H1 (cell line): ENCODE measurements at regions not wholly inside any gene's neighbourhood (a gene's known extent, or its start where the extent isn't known, plus 50 kb on each side); places are given as distances from the start of the nearest gene placed in this dataset.

ENCODE experiments used
- CTCF ChIA-PET: fragments of 300-600 bp; sonication (Branson Sonifier 250); formaldehyde crosslinking; loops from one replicate; lab custom pipeline; 2021; ENCODE audit not compliant: partially characterized antibody; lab: Charles Lee
- POLR2A ChIA-PET: fragments of 300-600 bp; sonication (Branson Sonifier 250); formaldehyde crosslinking; loops from one replicate; lab custom pipeline; 2021; ENCODE audit warnings: inconsistent platforms; ENCODE audit not compliant: partially characterized antibody; lab: Charles Lee
- DNase-seq, 2 experiments: peaks; one replicate each; pipeline versions ENCODE4 v3.0.0 to v3.0.0-alpha.2; 2010 to 2022; ENCODE audit warnings: low spot score in 2 of 2, low read depth in 1 of 2, mixed read lengths in 1 of 2
- FAIRE-seq: peaks from 2 replicates; lab custom pipeline; 2011; peaks lifted over from hg19 to GRCh38; lab: Jason Lieb, UNC
- H2AFZ ChIP-seq: 2 replicates; pipeline ENCODE4 v1.8.1; 2012; ENCODE audit warnings: low read length, inconsistent platforms
- H2AK5ac ChIP-seq: 2 replicates; pipeline ENCODE4 v1.6.1; 2013; ENCODE audit warnings: low read depth, low read length
- H2BK120ac ChIP-seq: replicated peaks from 2 replicates; pipeline ENCODE3; 2013; ENCODE audit warnings: low read depth, low read length, inconsistent platforms
- H2BK12ac ChIP-seq: 2 replicates; pipeline ENCODE4 v1.6.1; 2013; ENCODE audit warnings: low read depth, low read length
- H2BK15ac ChIP-seq: 2 replicates; pipeline ENCODE4 v1.6.1; 2013; ENCODE audit warnings: low read length
- H2BK20ac ChIP-seq: 2 replicates; pipeline ENCODE4 v1.6.1; 2013; ENCODE audit warnings: low read length
- H2BK5ac ChIP-seq: 2 replicates; pipeline ENCODE4 v1.6.1; 2013; ENCODE audit warnings: low read depth, low read length
- H3K14ac ChIP-seq: 2 replicates; pipeline ENCODE4 v1.6.1; 2013; ENCODE audit warnings: inconsistent platforms; ENCODE audit not compliant: insufficient read length
- H3K18ac ChIP-seq: 2 replicates; pipeline ENCODE4 v1.6.1; 2013; ENCODE audit warnings: low read length; ENCODE audit errors: extremely low read depth
- H3K23ac ChIP-seq: 2 replicates; pipeline ENCODE4 v1.6.1; 2013; ENCODE audit warnings: inconsistent platforms; ENCODE audit not compliant: insufficient read length
- H3K23me2 ChIP-seq: 2 replicates; pipeline ENCODE4 v1.6.1; 2013; ENCODE audit warnings: low read depth, low read length
- H3K27ac ChIP-seq: 2 replicates; pipeline ENCODE4 v1.6.1; 2011; ENCODE audit warnings: low read depth, low read length, inconsistent platforms
- H3K27me3 ChIP-seq, 4 experiments: replicated peaks in 1 of 4; 1 replicate in 1 of 4; 2 replicates in 3 of 4; pipeline versions ENCODE4 v1.6.1 to v1.8.1; 2011 to 2013; ENCODE audit warnings: low read length in 3 of 4, mild to moderate bottlenecking in 3 of 4, inconsistent platforms in 2 of 4, mixed read lengths in 2 of 4, moderate library complexity in 1 of 4; ENCODE audit not compliant: control insufficient read depth in 3 of 4, insufficient read depth in 3 of 4; ENCODE audit errors: extremely low read depth in 1 of 4
- H3K36me3 ChIP-seq, 4 experiments: 2 replicates each; pipeline versions ENCODE4 v1.6.1 to v1.8.1; 2011 to 2013; ENCODE audit warnings: mild to moderate bottlenecking in 4 of 4, low read length in 3 of 4, moderate library complexity in 2 of 4, control low read depth in 1 of 4, inconsistent platforms in 1 of 4; ENCODE audit not compliant: insufficient read depth in 4 of 4, control insufficient read depth in 2 of 4
- H3K4ac ChIP-seq: replicated peaks from 2 replicates; pipeline ENCODE3; 2013; ENCODE audit warnings: low read length, low read depth, mixed read lengths, inconsistent platforms; ENCODE audit not compliant: insufficient read length
- H3K4me1 ChIP-seq, 4 experiments: replicated peaks in 1 of 4; 1 replicate in 1 of 4; 2 replicates in 3 of 4; pipeline versions ENCODE4 v1.6.1 to v1.8.1; 2011 to 2013; ENCODE audit warnings: low read length in 3 of 4, inconsistent platforms in 2 of 4, mixed read lengths in 1 of 4; ENCODE audit not compliant: insufficient read depth in 4 of 4, control insufficient read depth in 3 of 4
- H3K4me2 ChIP-seq, 2 experiments: 2 replicates each; pipeline versions ENCODE4 v1.6.1 to v1.8.1; 2011 to 2013; ENCODE audit warnings: low read depth in 2 of 2, low read length in 2 of 2, control low read depth in 1 of 2, inconsistent platforms in 1 of 2, mild to moderate bottlenecking in 1 of 2; ENCODE audit not compliant: insufficient read depth in 1 of 2
- H3K4me3 ChIP-seq, 4 experiments: fragments of 200-600, 300-600 bp in 1 of 4; sonication (generic), shearing (Covaris generic), sonication (Bioruptor Twin) in 1 of 4; 2 replicates each; pipeline versions ENCODE4 v1.5.1 to v1.8.1; 2011 to 2016; ENCODE audit warnings: low read length in 4 of 4, low read depth in 3 of 4, control low read depth in 2 of 4, inconsistent platforms in 2 of 4, mild to moderate bottlenecking in 2 of 4, mixed read lengths in 1 of 4, moderate library complexity in 1 of 4; ENCODE audit not compliant: insufficient read depth in 2 of 4; ENCODE audit errors: extremely low read depth in 1 of 4
- H3K56ac ChIP-seq: replicated peaks from 2 replicates; pipeline ENCODE3; 2013; ENCODE audit warnings: low read depth, mild to moderate bottlenecking, mixed read lengths, low read length, inconsistent platforms; ENCODE audit not compliant: insufficient read length
- H3K79me1 ChIP-seq: 2 replicates; pipeline ENCODE4 v1.6.1; 2013; ENCODE audit warnings: low read depth, low read length, control low read depth
- H3K79me2 ChIP-seq, 2 experiments: 2 replicates each; pipeline versions ENCODE4 v1.6.1 to v1.8.1; 2012 to 2013; ENCODE audit warnings: low read length in 2 of 2, mild to moderate bottlenecking in 2 of 2, inconsistent platforms in 1 of 2; ENCODE audit not compliant: insufficient read depth in 2 of 2, control insufficient read depth in 1 of 2
- H3K9ac ChIP-seq, 4 experiments: replicated peaks in 1 of 4; 1 replicate in 1 of 4; 2 replicates in 3 of 4; pipeline versions ENCODE4 v1.6.1 to v1.8.1; 2011 to 2013; ENCODE audit warnings: low read depth in 3 of 4, low read length in 3 of 4, control low read depth in 2 of 4, mild to moderate bottlenecking in 2 of 4, moderate library complexity in 2 of 4, inconsistent platforms in 1 of 4; ENCODE audit errors: extremely low read depth in 1 of 4
- H3K9me3 ChIP-seq, 2 experiments: 2 replicates each; pipeline versions ENCODE4 v1.6.1 to v1.8.1; 2012 to 2013; ENCODE audit warnings: mild to moderate bottlenecking in 2 of 2, moderate library complexity in 2 of 2, control low read depth in 1 of 2, inconsistent platforms in 1 of 2, low read depth in 1 of 2, low read length in 1 of 2, mixed read lengths in 1 of 2; ENCODE audit not compliant: insufficient read depth in 2 of 2
- H4K20me1 ChIP-seq, 2 experiments: replicated peaks in 1 of 2; 2 replicates each; pipeline versions ENCODE3 to v1.8.1; 2011 to 2013; ENCODE audit warnings: inconsistent platforms in 2 of 2, low read length in 2 of 2, mild to moderate bottlenecking in 1 of 2; ENCODE audit not compliant: insufficient read depth in 2 of 2, control insufficient read depth in 1 of 2
- H4K5ac ChIP-seq: 2 replicates; pipeline ENCODE4 v1.6.1; 2013; ENCODE audit warnings: low read length, low read depth, mixed read lengths, inconsistent platforms; ENCODE audit not compliant: insufficient read length
- H4K8ac ChIP-seq: 2 replicates; pipeline ENCODE4 v1.8.0; 2013; ENCODE audit warnings: mild to moderate bottlenecking, moderate library complexity, low read length, inconsistent platforms; ENCODE audit not compliant: insufficient read depth; ENCODE audit errors: extremely low read depth
- H4K91ac ChIP-seq: replicated peaks from 2 replicates; pipeline ENCODE3; 2013; ENCODE audit warnings: low read length, mixed read lengths, inconsistent platforms; ENCODE audit not compliant: insufficient read length
- BACH1 ChIP-seq: IDR thresholded peaks from 2 replicates; pipeline ENCODE4 v1.6.1; 2012; ENCODE audit warnings: low read length, improper control_type of control experiment
- E2F6 ChIP-seq: IDR thresholded peaks from 2 replicates; pipeline ENCODE4 v1.6.1; 2012; ENCODE audit warnings: inconsistent platforms
- HDAC2 ChIP-seq, 2 experiments: fragments of 300-600 bp in 1 of 2; sonication (generic) in 1 of 2; IDR thresholded peaks; 2 replicates each; pipeline ENCODE4 v1.6.1; 2011 to 2012; ENCODE audit warnings: low read depth in 2 of 2, low read length in 2 of 2, mild to moderate bottlenecking in 2 of 2, moderate library complexity in 2 of 2, borderline replicate concordance in 1 of 2, inconsistent platforms in 1 of 2
- JUN ChIP-seq: IDR thresholded peaks from 2 replicates; pipeline ENCODE4 v1.6.1; 2011; ENCODE audit warnings: low read depth, mild to moderate bottlenecking, improper control_type of control experiment, low read length
- MAFK ChIP-seq: IDR thresholded peaks from 2 replicates; pipeline ENCODE4 v1.6.1; 2012; ENCODE audit warnings: low read depth, mild to moderate bottlenecking, improper control_type of control experiment, low read length
- POLR2A ChIP-seq, 2 experiments: IDR thresholded peaks; 1 replicate in 1 of 2; 2 replicates in 1 of 2; pipeline ENCODE4 v1.6.1; 2011; ENCODE audit warnings: low read depth in 2 of 2, low read length in 2 of 2, mild to moderate bottlenecking in 2 of 2; ENCODE audit errors: control extremely low read depth in 1 of 2
- RFX5 ChIP-seq: IDR thresholded peaks from 2 replicates; pipeline ENCODE4 v1.6.1; 2011; ENCODE audit warnings: low read depth, low read length, improper control_type of control experiment, borderline replicate concordance
- TAF1 ChIP-seq: IDR thresholded peaks from 2 replicates; pipeline ENCODE4 v1.6.1; 2011; ENCODE audit warnings: mild to moderate bottlenecking, low read depth, low read length
- WGBS, 2 experiments: shearing (Covaris generic) in 1 of 2; methylation state at CpG; one replicate each; pipeline versions ENCODE4 v1.1.6 to v1.1.7; 2013 to 2015; ENCODE audit warnings: low lambda C conversion rate in 2 of 2, mixed read lengths in 2 of 2, inconsistent platforms in 1 of 2, low coverage in 1 of 2, missing lambda C conversion rate in 1 of 2; ENCODE audit not compliant: insufficient replicate concordance in 2 of 2, insufficient coverage in 1 of 2, insufficient read length in 1 of 2; ENCODE audit errors: extremely low coverage in 1 of 2, missing lambda C conversion rate in 1 of 2; 5-methylcytosine and 5-hydroxymethylcytosine counted together

- Histone ChIP-seq H3K23ac (no peak overlapping the region), H3K56ac (no peak overlapping the region), H2BK12ac (no peak overlapping the region), H3K18ac (no peak overlapping the region), H3K27ac (no peak overlapping the region), H3K27me3 (no peaks in the 10 kb centered on the region), H3K9me3 (no peaks in the 10 kb centered on the region), H4K5ac (no peak overlapping the region), H4K91ac (no peak overlapping the region), H3K4ac (no peak overlapping the region), H2BK5ac (no peak overlapping the region), H2AK5ac (no peak overlapping the region), H3K14ac (no peak overlapping the region), H2BK15ac (no peak overlapping the region), H3K79me2 (no peaks in the 10 kb centered on the region), H3K4me1 (no peaks in the 10 kb centered on the region), H3K23me2 (no peaks in the 10 kb centered on the region), H3K79me1 (no peaks in the 10 kb centered on the region), H3K4me2 (no peak overlapping the region), H4K8ac (no peak overlapping the region), H2AFZ (no peak overlapping the region), H2BK20ac (no peak overlapping the region), H3K9ac (no peak overlapping the region), H2BK120ac (no peak overlapping the region), H4K20me1 (no peaks in the 10 kb centered on the region), H3K4me3 (no peak overlapping the region), H3K36me3 (no peaks in the 10 kb centered on the region)
- DNase-seq (no peak), FAIRE-seq (no peak)
- 90% methylated on average over 3 of the region's 3 CpGs; no CpG with 5 or more reads in 1 of the 2 experiments for WGBS, 2 experiments
- TF ChIP-seq POLR2A (IDR thresholded peaks at IDR 0.05; ENCODE audit: control extremely low read depth in 1 of 2, low read depth in 2 of 2, low read length in 2 of 2) (no peak), BACH1 (no peak), TAF1 (no peak), JUN (no peak), E2F6 (no peak), MAFK (no peak), RFX5 (no peak), HDAC2 (IDR thresholded peaks at IDR 0.05; ENCODE audit: borderline replicate concordance in 1 of 2, low read depth in 2 of 2, low read length in 2 of 2) (no peak)
- ChIA-PET POLR2A (no interaction called here), CTCF (no interaction called here)
Observed at GRCh38 chr10:18797286-18797685, 138.1 kb downstream of the ARL5B start.
